Fibroblast of lung (primary cell): ENCODE measurements at regions not wholly inside any gene's neighbourhood (a gene's known extent, or its start where the extent isn't known, plus 50 kb on each side); places are given as distances from the start of the nearest gene placed in this dataset.

ENCODE experiments used
- DNase-seq, 2 donors: peaks; one replicate each; pipeline versions ENCODE4 v3.0.0 to v3.0.0-alpha.2; 2010; ENCODE audit warnings: low read depth in 2 of 2
- H2AFZ ChIP-seq: 2 replicates; pipeline ENCODE4 v1.5.1; 2012; ENCODE audit warnings: low read length, control low read depth, inconsistent platforms
- H3K27ac ChIP-seq: 2 replicates; pipeline ENCODE4 v1.5.1; 2011; ENCODE audit warnings: low read length, control low read depth; ENCODE audit not compliant: insufficient read depth
- H3K27me3 ChIP-seq: 2 replicates; pipeline ENCODE4 v1.5.1; 2011; ENCODE audit warnings: mild to moderate bottlenecking, low read length; ENCODE audit not compliant: control insufficient read depth, insufficient read depth
- H3K36me3 ChIP-seq: 2 replicates; pipeline ENCODE4 v1.5.1; 2011; ENCODE audit warnings: low read length; ENCODE audit not compliant: control insufficient read depth, insufficient read depth
- H3K4me1 ChIP-seq: 2 replicates; pipeline ENCODE4 v1.5.1; 2011; ENCODE audit warnings: low read length; ENCODE audit not compliant: control insufficient read depth, insufficient read depth; ENCODE audit errors: extremely low read depth
- H3K4me2 ChIP-seq: 2 replicates; pipeline ENCODE4 v1.5.1; 2011; ENCODE audit warnings: low read length, control low read depth; ENCODE audit not compliant: insufficient read depth; ENCODE audit errors: extremely low read depth
- H3K4me3 ChIP-seq, 4 experiments: fragments of 200-600 bp in 1 of 4; sonication (generic) in 1 of 4; replicated peaks in 1 of 4; 2 replicates each; pipeline ENCODE4 v1.5.1; 2011 to 2016; ENCODE audit warnings: low read length in 4 of 4, low read depth in 3 of 4, mild to moderate bottlenecking in 3 of 4, control low read depth in 2 of 4, inconsistent platforms in 1 of 4, mixed read lengths in 1 of 4; ENCODE audit not compliant: insufficient read depth in 1 of 4; ENCODE audit errors: control extremely low read depth in 1 of 4
- H3K79me2 ChIP-seq: 2 replicates; pipeline ENCODE4 v1.5.1; 2012; ENCODE audit warnings: mild to moderate bottlenecking, low read length, inconsistent platforms; ENCODE audit not compliant: control insufficient read depth, insufficient read depth
- H3K9ac ChIP-seq: 2 replicates; pipeline ENCODE4 v1.5.1; 2011; ENCODE audit warnings: mild to moderate bottlenecking, low read length, control low read depth; ENCODE audit not compliant: insufficient read depth
- H3K9me3 ChIP-seq: 2 replicates; pipeline ENCODE4 v1.5.1; 2012; ENCODE audit warnings: low read depth, low read length; ENCODE audit not compliant: control insufficient read depth, insufficient read depth
- H4K20me1 ChIP-seq: 2 replicates; pipeline ENCODE4 v1.5.1; 2011; ENCODE audit warnings: low read length; ENCODE audit not compliant: control insufficient read depth, insufficient read depth; ENCODE audit errors: extremely low read depth
- EZH2 ChIP-seq: IDR thresholded peaks from 2 replicates; pipeline ENCODE4 v1.5.1; 2012; ENCODE audit warnings: low read length, control low read depth, mild to moderate bottlenecking; ENCODE audit errors: missing control alignments
- TF ChIP-seq, protein P1 (sequence below), 2 donors: IDR thresholded peaks in 1 of 2; conservative IDR thresholded peaks in 1 of 2; 1 replicate in 1 of 2; 2 replicates in 1 of 2; pipeline ENCODE4 v1.5.1; 2011 to 2012; ENCODE audit warnings: low read length in 2 of 2, control low read depth in 1 of 2, inconsistent platforms in 1 of 2, low read depth in 1 of 2, mild to moderate bottlenecking in 1 of 2

- Histone ChIP-seq H3K79me2 (no peaks in the 10 kb centered on the region), H3K4me1 (no peaks in the 10 kb centered on the region), H3K27ac (no peak overlapping the region), H3K27me3 (no peaks in the 10 kb centered on the region), H3K4me3 (no peak overlapping the region), H3K9me3 (no peaks in the 10 kb centered on the region), H2AFZ (no peak overlapping the region), H3K4me2 (no peak overlapping the region), H3K36me3 (no peaks in the 10 kb centered on the region), H4K20me1 (no peaks in the 10 kb centered on the region), H3K9ac (no peak overlapping the region)
- peak in 1 of 2 donors; percentile 50 for DNase-seq
- TF ChIP-seq, protein P1, sequence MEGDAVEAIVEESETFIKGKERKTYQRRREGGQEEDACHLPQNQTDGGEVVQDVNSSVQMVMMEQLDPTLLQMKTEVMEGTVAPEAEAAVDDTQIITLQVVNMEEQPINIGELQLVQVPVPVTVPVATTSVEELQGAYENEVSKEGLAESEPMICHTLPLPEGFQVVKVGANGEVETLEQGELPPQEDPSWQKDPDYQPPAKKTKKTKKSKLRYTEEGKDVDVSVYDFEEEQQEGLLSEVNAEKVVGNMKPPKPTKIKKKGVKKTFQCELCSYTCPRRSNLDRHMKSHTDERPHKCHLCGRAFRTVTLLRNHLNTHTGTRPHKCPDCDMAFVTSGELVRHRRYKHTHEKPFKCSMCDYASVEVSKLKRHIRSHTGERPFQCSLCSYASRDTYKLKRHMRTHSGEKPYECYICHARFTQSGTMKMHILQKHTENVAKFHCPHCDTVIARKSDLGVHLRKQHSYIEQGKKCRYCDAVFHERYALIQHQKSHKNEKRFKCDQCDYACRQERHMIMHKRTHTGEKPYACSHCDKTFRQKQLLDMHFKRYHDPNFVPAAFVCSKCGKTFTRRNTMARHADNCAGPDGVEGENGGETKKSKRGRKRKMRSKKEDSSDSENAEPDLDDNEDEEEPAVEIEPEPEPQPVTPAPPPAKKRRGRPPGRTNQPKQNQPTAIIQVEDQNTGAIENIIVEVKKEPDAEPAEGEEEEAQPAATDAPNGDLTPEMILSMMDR (conservative IDR thresholded peaks at IDR 0.05 in 1 of 2, IDR thresholded peaks at IDR 0.05 in 1 of 2; ENCODE audit: low read depth in 1 of 2, low read length in 2 of 2): no peak
- no peak for TF ChIP-seq EZH2
Measured at GRCh38 chr9:107940616-107941595, 451.3 kb upstream of the KLF4 start.

DNA sequence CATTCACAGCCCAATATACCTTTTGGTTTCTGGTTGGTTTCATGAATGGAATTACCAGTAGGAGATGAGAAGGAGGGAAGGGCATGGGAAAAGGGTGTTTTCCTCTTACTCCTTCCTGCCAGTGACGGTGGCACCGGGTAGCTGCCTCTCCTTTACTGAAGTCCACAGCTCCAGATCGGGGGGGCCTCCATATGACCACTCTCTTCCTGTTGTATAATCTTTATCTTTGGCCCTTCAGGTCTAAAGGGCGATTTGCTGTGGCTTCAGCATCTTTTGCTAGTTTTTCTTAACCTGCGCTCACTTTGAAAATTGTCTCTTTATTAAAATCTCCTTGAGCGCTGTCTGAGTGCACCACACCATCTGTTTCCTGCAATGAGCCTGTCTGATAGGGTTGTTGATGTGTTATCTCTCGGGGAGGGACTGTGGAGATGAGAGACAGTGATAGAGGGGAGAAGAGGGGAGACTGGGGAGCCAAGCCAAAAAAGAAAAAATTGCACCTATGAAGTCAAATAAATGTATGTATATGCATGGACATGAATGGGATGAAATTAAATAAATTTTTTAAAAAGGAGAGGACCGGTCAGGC, 449.3 kb upstream of the KLF4 start:
- H3K9me3 ChIP-seq: no peaks in the 10 kb centered on the region
- no peak for DNase-seq
- no peak overlapping the region for H3K4me3 ChIP-seq
- H2AFZ ChIP-seq: no peak overlapping the region
- H3K4me1 ChIP-seq: no peaks in the 10 kb centered on the region
- no peak overlapping the region for H3K4me2 ChIP-seq
- no peaks in the 10 kb centered on the region for H3K36me3 ChIP-seq
- H3K27ac ChIP-seq: no peak overlapping the region
- no peaks in the 10 kb centered on the region for H3K27me3 ChIP-seq
- H3K9ac ChIP-seq: no peak overlapping the region
- TF ChIP-seq EZH2: no peak
- TF ChIP-seq, protein P1 (conservative IDR thresholded peaks at IDR 0.05 in 1 of 2, IDR thresholded peaks at IDR 0.05 in 1 of 2; ENCODE audit: low read depth in 1 of 2, low read length in 2 of 2): no peak
- no peaks in the 10 kb centered on the region for H4K20me1 ChIP-seq
- H3K79me2 ChIP-seq: no peaks in the 10 kb centered on the region

GRCh38 chr9:107935931-107936330, 446.4 kb upstream of the KLF4 start:
- H3K4me1 ChIP-seq: peaks cover 2% of the 10 kb centered on the region
- no peaks in the 10 kb centered on the region for H3K9me3 ChIP-seq
- H3K27me3 ChIP-seq: no peaks in the 10 kb centered on the region
- no peak overlapping the region for H3K9ac ChIP-seq
- H3K36me3 ChIP-seq: no peaks in the 10 kb centered on the region
- no peak for TF ChIP-seq EZH2
- TF ChIP-seq, protein P1 (conservative IDR thresholded peaks at IDR 0.05 in 1 of 2, IDR thresholded peaks at IDR 0.05 in 1 of 2; ENCODE audit: low read depth in 1 of 2, low read length in 2 of 2): no peak
- no peak for DNase-seq
- no peak overlapping the region for H2AFZ ChIP-seq
- no peaks in the 10 kb centered on the region for H3K79me2 ChIP-seq
- no peak overlapping the region for H3K4me2 ChIP-seq
- no peaks in the 10 kb centered on the region for H4K20me1 ChIP-seq
- no peak overlapping the region for H3K27ac ChIP-seq
- no peak overlapping the region for H3K4me3 ChIP-seq
